Neutrophil (primary cell): ENCODE measurements at regions not wholly inside any gene's neighbourhood (a gene's known extent, or its start where the extent isn't known, plus 50 kb on each side); places are given as distances from the start of the nearest gene placed in this dataset.

ENCODE experiments used
- H3K27ac ChIP-seq: fragments of 200-600 bp; sonication (generic); 2 replicates; pipeline ENCODE4 v1.5.1; 2016; ENCODE audit warnings: mild to moderate bottlenecking, moderate library complexity
- H3K27me3 ChIP-seq: fragments of 200-600 bp; sonication (generic); 2 replicates; pipeline ENCODE4 v1.6.0; 2016; ENCODE audit warnings: mild to moderate bottlenecking
- H3K36me3 ChIP-seq: fragments of 200-600 bp; sonication (generic); 2 replicates; pipeline ENCODE4 v1.5.1; 2017
- H3K4me1 ChIP-seq, 2 experiments: fragments of 200-600 bp in 1 of 2; sonication (generic) in 1 of 2; 1 replicate in 1 of 2; 2 replicates in 1 of 2; pipeline versions ENCODE4 v1.5.1 to v1.6.1; 2013 to 2016; ENCODE audit warnings: low read depth in 1 of 2, low read length in 1 of 2, mild to moderate bottlenecking in 1 of 2, moderate library complexity in 1 of 2; ENCODE audit not compliant: control insufficient read depth in 1 of 2, insufficient read depth in 1 of 2
- H3K4me3 ChIP-seq, 2 experiments: fragments of 200-600 bp in 1 of 2; sonication (generic) in 1 of 2; 1 replicate in 1 of 2; 2 replicates in 1 of 2; pipeline ENCODE4 v1.5.1; 2013 to 2016; ENCODE audit warnings: low read depth in 1 of 2, low read length in 1 of 2, mild to moderate bottlenecking in 1 of 2, moderate library complexity in 1 of 2
- H3K9me3 ChIP-seq: fragments of 200-600 bp; sonication (generic); 2 replicates; pipeline ENCODE4 v1.5.1; 2016
- CTCF ChIP-seq: fragments of 200-600 bp; sonication (generic); IDR thresholded peaks from 2 replicates; pipeline ENCODE4 v1.5.1; 2016; ENCODE audit warnings: antibody characterized with exemption

GRCh38 chr3:104291437-104291851, 1075.3 kb upstream of the ALCAM start:
- Histone ChIP-seq H3K36me3 (no peaks in the 10 kb centered on the region), H3K4me3 (no peak overlapping the region), H3K27me3 (no peaks in the 10 kb centered on the region), H3K9me3 (no peaks in the 10 kb centered on the region), H3K4me1 (no peaks in the 10 kb centered on the region), H3K27ac (no peak overlapping the region)
- TF ChIP-seq CTCF: no peak

GRCh38 chr3:104291878-104292277, 1074.8 kb upstream of the ALCAM start:
- H3K4me1 ChIP-seq: no peaks in the 10 kb centered on the region
- H3K27me3 ChIP-seq: no peaks in the 10 kb centered on the region
- no peak for TF ChIP-seq CTCF
- H3K4me3 ChIP-seq: no peak overlapping the region
- H3K36me3 ChIP-seq: no peaks in the 10 kb centered on the region
- no peaks in the 10 kb centered on the region for H3K9me3 ChIP-seq
- H3K27ac ChIP-seq: no peak overlapping the region

- H3K9me3 ChIP-seq: no peaks in the 10 kb centered on the region
- H3K27me3 ChIP-seq: no peaks in the 10 kb centered on the region
- no peak for TF ChIP-seq CTCF
These were observed 1069.1 kb upstream of the ALCAM start for GRCh38 chr3:104297617-104298016.

GRCh38 chr3:104298662-104299061, 1068.0 kb upstream of the ALCAM start:
- H3K27me3 ChIP-seq: no peaks in the 10 kb centered on the region
- H3K36me3 ChIP-seq: no peaks in the 10 kb centered on the region
- no peak for TF ChIP-seq CTCF
- H3K4me3 ChIP-seq: no peak overlapping the region
- no peak overlapping the region for H3K27ac ChIP-seq
- no peaks in the 10 kb centered on the region for H3K9me3 ChIP-seq
- no peaks in the 10 kb centered on the region for H3K4me1 ChIP-seq

More at GRCh38 chr3:104297617-104298016, 1069.1 kb upstream of the ALCAM start:
- Histone ChIP-seq H3K4me1 (no peaks in the 10 kb centered on the region), H3K4me3 (no peak overlapping the region), H3K36me3 (no peaks in the 10 kb centered on the region), H3K27ac (no peak overlapping the region)

GRCh38 chr3:104316118-104316517, 1050.6 kb upstream of the ALCAM start:
- Histone ChIP-seq H3K4me3 (no peak overlapping the region), H3K36me3 (no peaks in the 10 kb centered on the region), H3K27ac (no peak overlapping the region), H3K9me3 (no peaks in the 10 kb centered on the region), H3K4me1 (no peaks in the 10 kb centered on the region), H3K27me3 (no peaks in the 10 kb centered on the region)
- TF ChIP-seq CTCF: no peak

- Histone ChIP-seq H3K4me3 (no peak overlapping the region), H3K27ac (no peak overlapping the region), H3K4me1 (no peaks in the 10 kb centered on the region), H3K27me3 (no peaks in the 10 kb centered on the region), H3K9me3 (no peaks in the 10 kb centered on the region), H3K36me3 (no peaks in the 10 kb centered on the region)
- TF ChIP-seq CTCF: no peak
These were observed 1043.5 kb upstream of the ALCAM start for GRCh38 chr3:104323226-104323625.
